GM19467 (cell line): ENCODE measurements at regions not wholly inside any gene's neighbourhood (a gene's known extent, or its start where the extent isn't known, plus 50 kb on each side); places are given as distances from the start of the nearest gene placed in this dataset.
"Not testable (repeated sequence)": the region's sequence is repeated elsewhere in the genome, so short reads cannot be mapped to it uniquely, and the experiment has no call there.

ENCODE experiments used
- ATAC-seq: cut with Tn5 transposase; IDR thresholded peaks from one replicate; pipeline ENCODE4 v1.9.1; 2021; ENCODE audit warnings: mild to moderate bottlenecking, moderate library complexity; ENCODE audit not compliant: unreplicated experiment

DNA sequence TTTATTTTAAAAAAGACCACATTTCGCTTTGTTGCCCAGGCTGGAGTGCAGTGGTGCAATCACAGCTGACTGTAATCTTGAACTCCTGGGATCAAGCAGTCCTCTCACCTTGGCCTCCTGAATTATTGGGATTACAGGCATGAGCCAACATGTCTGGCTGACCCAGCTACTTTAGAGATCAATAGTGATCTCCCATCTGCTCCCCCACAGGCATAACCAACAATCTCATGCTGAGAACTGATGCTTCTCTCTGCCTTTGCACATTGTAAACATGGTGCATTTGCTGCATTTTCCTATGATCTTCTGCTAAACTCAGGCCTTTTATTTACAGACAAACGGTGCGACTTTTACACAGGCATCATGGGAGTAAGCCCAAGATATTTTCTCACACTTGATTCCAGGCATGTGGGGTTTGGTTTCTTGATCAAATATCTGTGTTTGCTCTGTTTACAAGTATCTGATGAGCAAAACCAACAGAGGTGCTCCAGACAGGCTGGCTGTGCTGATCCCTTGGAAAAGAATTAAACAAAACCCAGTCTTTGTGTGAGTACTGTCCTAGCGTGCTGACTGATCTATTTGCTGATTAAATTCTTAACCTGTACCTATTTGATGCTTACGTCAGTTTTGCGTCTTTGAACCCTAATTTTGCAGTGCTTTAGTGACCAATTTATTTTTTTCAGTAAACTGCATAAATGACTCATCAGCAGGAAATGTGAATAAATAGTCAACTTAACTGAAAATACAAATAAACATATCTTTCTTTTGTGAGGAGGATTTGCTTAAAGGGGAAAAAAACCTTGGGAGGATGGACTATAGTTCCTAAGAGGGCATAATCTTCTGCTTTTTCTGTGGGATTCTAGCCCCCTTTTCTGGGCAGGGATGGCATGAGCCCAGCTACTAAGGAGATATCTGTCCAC, 191.7 kb upstream of the NR3C1 start:
- ATAC-seq, result no peak

DNA sequence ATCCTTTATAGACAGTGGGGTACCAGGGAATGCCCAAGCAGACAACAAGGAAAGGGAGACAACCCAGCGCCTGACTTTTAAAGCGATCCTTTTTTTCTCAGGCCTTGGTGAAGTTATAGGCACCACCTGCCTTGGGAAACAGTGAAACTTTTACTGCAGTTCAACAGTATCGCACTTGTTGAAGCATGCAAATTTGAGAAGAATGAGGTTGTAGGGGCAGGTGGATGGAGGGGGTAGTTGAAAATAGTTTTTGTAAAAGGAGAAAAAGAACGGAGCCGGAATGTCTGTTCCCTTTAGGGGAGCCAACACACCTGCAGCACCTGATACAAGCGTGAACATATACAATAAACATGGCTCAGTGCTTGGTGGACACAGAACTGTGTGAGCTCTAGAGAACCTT, 190.2 kb upstream of the NR3C1 start:
- ATAC-seq, result no peak

DNA sequence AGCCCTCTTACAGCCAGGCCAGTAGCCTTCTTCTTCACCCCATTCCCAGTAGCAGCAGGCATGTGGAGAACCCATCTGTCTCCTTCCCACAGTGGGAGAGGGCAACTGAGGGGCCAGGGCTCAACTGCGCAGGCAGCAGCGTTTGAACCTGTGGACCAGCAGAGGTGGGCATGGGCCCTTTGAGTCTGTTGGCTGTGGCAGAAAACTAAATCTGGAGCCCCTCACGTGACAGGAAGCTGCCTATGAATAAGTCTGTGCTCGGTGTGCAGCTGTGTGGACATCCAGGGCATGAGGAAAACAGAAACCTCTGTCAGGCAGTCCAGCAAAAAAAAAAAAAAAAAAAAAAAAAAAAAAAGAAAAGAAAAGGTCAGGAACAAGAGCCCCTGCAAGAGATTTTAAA, 189.2 kb upstream of the NR3C1 start:
- peak; percentile 79 for ATAC-seq

DNA sequence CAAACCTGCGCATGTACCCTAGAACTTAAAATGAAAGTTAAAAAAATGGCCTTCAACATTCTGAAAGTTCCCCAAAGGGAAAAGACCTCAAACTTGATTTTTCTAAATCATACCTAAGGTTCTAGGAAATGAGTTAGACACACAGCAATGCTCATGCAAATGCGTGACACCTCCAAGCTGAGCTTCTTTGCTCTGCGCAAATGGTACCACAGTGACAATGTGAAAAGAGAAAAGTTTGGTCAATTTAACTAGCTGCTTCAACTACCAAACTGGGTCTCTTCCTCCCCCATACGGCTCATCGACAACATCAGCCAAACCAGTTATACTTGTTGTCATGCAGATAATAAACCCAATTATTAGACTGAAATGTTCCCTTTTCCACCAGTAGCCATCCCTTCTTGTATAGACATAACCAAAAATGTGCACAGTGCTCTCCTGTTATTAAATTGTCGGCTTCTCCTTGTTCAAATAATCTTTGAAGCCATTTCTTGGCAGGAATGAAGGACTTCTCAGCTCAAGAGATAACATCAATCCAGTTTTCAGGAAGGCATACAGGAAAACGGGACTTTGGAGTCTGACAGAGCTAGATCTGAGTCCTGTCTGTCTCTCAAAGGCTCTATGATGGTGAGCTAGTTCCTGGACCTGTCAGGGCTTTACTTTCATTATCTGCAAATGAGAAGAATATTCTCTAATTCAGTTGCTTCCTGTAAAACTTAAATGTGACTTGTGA, 185.6 kb upstream of the NR3C1 start:
- no peak for ATAC-seq

DNA sequence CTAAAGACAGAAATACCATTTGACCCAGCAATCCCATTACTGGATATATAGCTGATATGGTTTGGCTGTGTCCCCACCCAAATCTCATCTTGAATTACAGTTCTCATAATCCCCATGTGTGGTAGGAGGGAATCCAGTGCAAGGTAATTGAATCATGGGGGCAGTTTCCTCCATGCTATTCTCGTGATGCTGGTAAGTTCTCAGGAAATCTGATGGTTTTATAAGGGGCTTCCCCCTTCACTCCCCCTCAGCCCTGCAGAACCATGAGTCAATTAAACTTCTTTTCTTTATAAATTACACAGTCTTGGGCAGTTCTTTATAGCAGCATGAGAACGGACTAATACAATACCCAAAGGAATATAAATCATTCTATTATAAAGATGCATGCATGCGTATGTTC, 184.6 kb upstream of the NR3C1 start:
- not testable (repeated sequence) for ATAC-seq

DNA sequence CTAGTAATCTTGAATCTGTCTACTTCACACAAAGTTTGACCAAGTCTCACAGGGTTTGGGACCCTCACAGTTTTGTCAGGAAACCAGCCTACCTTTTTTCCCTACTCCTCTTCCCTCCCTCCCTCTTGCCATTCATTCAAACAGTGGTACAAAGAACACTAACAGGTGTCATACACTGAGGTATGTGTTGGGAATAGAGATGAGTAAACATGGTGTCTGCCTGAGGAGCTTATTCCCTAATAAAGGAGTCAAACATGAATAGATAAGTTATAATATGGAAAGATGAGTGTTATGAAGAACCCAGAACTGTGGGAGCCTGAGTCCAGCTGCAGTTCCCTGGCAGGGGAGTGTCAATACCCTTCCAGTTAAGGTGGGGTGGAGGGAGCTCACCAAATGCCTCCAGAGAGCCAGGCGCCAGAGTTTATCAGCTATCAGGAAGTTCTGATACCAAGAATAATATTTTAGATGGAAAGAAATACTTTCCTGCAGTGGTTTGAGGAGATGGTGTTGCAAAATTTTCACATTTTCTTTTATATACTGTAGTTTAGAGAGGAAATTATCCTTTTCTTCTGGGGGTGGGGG, 183.4 kb upstream of the NR3C1 start:
- no peak for ATAC-seq

DNA sequence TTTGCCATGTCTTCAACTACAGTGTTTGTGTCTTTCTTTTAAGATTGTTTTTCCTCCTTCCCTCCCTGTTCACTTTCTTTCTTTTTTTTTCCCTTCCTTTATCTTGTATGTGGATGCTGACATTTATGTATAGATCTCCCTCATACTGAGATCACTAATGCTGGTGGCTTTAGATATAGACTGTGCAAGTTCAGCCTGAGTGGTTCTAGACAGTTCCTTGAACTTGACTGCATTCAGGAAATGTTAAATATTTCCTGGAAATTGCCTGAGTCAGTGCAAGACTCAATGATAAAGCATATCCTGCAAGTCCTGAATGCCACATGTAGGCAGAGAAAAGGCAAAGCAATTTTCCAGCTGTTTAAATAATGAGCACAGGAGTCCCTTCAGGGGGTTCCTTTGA, 182.5 kb upstream of the NR3C1 start:
- ATAC-seq, result no peak

DNA sequence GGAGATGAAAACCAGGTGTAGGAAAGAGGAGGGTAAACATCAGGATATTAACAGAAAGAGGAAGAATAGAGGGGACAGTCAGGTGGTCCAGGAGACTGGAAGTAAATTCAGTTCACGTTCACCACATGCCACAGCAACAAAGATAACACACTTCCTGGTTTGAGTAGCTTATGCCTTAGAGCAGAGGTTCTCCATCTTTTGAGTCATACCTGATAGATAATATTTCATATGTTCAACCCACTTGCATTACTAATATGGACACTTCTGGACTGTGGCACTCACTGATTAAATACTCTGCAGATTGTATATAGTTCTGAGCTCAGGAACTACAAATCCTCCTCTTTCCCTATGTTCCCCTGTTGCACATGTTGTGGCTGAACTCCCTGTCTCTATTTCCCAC, 179.9 kb upstream of the NR3C1 start:
- ATAC-seq, result no peak

DNA sequence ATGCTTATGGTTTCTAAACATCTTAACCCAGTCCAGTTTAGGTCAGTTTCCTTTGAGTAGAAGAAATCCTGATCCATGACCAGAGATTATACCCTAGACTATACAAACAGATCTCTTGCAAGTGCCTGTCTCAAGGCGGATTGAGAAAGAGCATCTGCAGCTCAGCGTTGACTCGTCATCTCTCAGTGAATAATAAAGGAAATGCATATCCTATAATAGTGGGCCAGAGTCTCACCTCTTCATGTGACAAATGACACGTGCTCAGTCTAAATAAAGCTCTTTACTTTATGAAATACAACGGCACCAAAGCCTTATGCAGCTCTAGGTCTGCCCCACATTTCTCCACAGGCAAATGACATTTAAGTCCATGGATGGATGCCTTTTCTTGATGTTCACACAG, 179.4 kb upstream of the NR3C1 start:
- ATAC-seq, result no peak

DNA sequence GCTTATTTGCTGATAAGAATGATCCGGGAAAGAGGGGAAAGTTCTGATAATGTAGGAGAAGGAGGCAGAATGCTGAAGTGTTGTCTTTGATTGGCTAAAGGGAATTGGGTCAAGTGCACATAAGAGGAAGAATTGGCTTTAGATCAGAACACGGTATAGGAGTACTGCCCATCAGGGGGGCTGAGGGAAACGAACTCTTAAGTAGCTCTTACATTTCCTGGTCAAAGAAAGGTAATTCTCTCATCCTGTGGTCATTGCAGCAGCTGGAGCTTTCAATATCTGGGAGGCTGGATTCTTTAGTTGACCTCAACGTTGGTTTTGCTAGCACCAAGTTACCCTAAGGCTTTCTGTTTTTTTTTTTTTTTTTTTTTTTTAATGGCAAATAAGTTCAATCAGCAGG, 178.7 kb upstream of the NR3C1 start:
- ATAC-seq, result no peak

DNA sequence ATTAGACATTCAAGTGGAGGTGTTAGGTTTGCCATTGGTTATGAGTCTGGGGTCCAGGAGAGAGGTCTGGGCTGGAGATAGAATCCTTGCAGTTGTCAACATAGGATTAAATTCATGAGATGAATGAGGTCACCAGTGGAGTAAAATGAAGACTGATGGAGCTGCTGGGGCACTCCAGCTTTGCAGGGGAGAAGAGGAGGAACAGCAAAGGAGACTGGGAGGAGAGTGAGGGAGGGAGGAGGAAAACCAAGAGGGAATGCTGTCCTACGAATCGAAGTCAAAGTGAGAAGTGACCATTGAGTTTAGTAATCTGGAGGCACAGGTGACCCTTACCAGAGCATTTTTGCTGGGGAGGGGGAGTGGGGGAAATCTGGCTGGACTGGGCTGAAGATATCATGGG, 178.2 kb upstream of the NR3C1 start:
- no peak for ATAC-seq

DNA sequence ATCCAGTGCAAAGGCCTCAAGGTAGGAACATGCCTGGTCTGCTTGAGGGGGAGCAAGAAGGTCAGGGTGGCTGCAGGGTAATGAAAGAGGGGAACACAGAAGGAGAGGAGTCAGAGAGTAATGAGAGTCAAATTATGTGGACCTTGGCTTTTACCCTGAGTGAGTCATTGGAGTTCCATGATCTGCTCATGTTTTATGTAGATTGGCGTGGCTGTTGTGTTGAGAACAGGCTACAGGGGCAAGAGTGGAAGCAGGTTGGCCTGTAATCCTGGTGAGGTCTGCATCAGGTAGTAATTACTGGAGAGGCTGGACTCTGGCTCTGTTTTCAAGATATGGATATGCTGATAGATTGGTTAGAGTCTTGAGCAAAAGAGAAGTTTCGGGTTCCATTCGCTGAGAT, 177.7 kb upstream of the NR3C1 start:
- ATAC-seq, result no peak

DNA sequence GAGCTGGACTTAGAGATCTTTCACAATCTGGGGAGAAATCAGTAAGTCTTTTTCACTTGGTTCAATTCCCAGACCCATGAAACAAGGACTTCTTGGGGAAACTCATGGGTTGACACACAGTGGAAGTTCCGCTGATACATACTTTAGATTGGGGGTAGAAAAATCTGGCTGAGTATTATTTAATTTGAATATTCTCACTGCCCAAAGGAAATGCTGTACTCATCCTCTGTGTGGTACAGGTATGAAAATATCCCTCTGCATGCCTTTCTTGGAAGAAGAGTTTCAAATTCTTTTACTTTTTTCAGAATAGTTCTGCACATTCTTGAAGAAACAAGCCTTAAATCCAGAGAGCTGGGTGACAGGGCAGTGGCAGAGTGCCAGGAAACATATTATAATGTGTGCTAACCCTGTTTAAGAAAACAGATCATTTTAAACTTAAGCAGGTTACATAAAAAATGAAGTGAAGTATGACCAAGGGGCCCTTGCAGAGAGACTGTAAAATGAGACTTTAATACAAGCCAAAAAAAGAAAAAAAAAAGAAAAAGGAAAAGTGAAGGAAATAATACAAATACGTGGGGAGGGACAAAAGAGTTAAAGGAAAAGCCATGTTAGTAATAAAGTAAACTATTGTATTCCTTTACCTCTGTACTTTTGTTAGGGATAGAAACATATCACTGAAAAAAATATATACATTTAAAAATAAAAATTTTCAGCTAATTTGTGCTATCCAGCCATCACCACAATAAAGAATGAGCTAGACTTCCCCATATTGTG, 173.4 kb upstream of the NR3C1 start:
- no peak for ATAC-seq

DNA sequence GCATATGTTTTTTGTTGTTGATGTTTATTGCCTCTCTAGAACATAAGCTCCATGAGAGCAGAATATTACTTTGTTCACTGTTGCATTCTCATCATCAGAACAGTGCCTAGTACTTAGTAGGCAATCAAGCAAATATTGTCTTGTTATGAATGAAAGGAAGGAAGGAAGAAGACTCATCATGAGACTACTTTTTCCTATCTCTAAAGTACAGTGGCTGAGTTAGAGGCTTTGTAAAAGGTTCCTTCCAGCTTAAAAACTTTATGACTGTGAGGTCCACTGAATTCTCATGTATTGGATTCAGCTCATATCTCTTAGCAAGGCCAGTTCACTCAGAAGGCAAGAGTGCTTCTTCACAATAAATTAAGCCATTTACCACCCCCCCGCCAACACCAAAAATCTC, 171.8 kb upstream of the NR3C1 start:
- ATAC-seq, result no peak

DNA sequence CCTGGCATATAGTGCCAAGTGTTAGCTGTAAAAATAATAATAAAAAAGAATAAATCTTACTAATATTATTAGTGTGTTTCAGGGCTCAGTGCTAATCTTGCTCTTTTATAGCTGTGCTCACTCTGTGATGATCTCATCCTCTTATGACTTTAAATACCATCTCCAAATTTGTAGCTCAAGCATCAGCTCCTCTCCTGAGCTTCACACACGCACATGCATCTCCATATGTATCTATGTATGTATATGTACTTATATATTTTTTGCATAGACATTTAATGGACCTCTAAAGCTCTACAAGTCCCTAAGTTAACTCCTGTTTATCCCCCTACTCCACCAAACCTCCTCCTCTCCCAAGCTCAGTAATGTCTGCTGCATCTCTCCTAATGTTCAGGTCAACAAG, 170.8 kb upstream of the NR3C1 start:
- no peak for ATAC-seq

DNA sequence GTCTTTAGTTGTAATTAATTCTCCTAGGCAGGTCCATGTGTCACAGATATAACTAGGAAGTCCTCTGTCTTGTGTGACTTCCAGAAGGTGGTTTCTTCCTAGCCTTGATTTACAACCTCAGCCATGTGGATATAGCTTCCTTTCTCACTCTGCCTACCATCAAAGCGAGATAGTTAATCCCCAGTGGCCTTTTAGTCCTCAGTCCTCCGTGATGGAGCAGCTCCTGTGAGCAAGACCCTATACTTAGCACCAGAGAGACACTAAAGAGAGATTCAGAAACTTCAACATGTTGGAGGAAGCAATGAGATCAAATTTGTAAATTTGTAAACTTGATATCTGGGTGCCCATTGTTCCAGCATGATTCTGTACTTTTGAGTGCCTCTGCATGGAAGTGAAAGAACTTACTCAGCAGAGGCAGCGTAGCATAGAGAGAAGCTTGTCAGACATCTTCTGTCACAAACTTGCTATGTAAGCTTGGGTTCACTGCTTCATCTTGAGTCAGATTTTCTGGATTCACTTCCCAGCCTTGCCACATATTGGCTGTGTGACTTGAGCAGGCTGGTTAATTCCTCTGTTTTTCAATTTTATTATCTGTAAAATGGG, 170.2 kb upstream of the NR3C1 start:
- no peak for ATAC-seq

DNA sequence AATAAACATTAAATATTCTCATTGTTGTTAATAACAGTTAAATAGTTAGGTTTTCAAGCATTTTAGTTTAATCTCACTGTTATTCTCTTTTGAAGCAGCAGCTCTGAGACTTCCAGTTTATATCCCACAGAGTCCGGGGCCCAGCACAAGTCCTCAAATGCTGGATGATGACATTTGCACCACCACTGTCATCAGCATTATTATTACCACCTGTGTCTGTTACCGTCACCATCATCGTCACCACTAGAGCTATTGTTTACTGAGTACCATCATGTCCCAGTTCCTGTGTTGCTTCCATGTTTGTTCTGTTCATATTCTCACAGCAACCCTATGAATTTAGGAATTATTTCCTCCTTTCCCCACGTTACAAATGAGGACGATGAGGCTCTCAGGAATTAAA, 169.2 kb upstream of the NR3C1 start:
- ATAC-seq, result no peak

DNA sequence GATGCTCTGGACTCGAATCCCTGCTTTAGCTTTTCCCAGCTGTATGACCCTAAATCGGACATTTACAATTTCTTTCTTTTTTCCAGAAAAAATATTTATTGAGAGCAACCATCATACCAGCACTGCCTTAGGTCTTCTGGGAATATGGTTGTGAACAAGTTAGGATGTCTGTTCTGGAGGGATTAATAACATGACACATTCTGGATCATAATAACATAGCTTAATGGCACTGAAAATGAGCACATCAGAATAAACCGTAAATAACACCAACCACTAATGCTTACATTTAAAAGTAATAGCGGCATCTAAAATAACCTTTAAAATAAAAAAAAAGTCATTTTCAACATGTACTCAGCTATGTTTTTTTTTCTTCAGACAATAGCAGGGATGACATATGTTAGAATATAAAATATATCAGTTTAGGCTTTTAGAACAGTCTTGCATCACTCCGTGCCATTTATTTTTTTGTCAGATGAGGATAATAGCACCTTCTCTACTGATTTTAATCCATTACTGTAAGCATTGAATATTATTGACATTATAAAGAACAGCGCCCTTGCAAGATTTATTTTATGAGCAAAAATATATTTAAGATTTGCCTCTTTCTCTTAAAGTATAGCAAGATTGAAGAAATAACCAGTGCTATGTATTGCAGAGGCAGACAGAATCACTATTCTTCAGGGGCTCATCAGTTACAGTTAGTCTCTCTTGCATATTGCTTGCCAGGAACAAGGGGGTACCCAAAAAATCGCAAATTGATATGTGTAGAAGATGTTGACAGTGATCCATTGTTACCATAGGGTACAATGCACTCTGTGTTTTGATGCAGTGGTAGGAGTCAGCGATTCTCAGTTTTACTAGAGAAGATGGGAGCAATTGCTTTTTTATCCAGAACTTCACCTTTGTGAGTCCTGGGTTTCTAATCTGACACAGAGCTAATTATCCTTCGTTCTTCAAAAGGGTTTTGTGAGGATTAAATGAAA, 168.4 kb upstream of the NR3C1 start:
- no peak for ATAC-seq

DNA sequence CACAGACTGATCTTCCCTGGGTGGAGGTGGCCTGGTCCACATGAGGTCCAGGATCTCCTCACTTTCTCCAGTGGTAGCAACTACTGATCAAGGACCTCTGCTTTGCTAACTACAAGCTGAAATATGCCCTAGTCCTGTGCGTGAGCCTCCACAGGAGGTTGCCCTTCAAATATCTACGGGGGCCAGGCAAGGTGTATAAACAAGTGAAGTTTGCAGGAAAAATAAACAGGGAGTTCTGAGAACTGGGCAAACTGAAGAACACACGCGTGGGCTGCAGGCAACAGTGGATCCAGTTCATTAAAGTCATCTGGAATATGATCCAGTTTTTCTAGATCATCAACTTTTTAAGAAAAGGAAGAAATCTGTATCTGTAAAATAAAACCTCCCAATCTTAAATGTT, 167.5 kb upstream of the NR3C1 start:
- ATAC-seq, result no peak
